Body of pancreas (tissue), 4 donors: ENCODE measurements at regions not wholly inside any gene's neighbourhood (a gene's known extent, or its start where the extent isn't known, plus 50 kb on each side); places are given as distances from the start of the nearest gene placed in this dataset.

Source experiments
- ATAC-seq: fragments of 150-250 bp; one replicate; pipeline ENCODE4 v1.9.1; 2016
- DNase-seq, 4 donors: peaks; one replicate each; pipeline ENCODE4 v3.0.0-alpha.2; 2019
- H3K27ac ChIP-seq, 4 donors: fragments of 200-600 bp; sonication (generic); 1 replicate in 3 of 4; 2 replicates in 1 of 4; pipeline versions ENCODE4 v1.5.1 to v1.6.1; 2016 to 2019; ENCODE audit warnings: mild to moderate bottlenecking in 1 of 4, mixed read lengths in 1 of 4, moderate library complexity in 1 of 4
- H3K27me3 ChIP-seq, 2 donors: fragments of 200-600 bp; sonication (generic); one replicate each; pipeline ENCODE4 v1.6.0; 2016; ENCODE audit warnings: mild to moderate bottlenecking in 1 of 2
- H3K36me3 ChIP-seq, 2 donors: fragments of 200-600 bp; sonication (generic); replicated peaks in 1 of 2; 2 replicates each; pipeline ENCODE4 v1.5.1; 2016; ENCODE audit warnings: low read depth in 2 of 2; ENCODE audit not compliant: insufficient read depth in 1 of 2
- H3K4me1 ChIP-seq: fragments of 200-600 bp; sonication (generic); one replicate; pipeline ENCODE4 v1.6.0; 2016
- H3K4me3 ChIP-seq, 2 donors: fragments of 200-600 bp; sonication (generic); 1 replicate in 1 of 2; 2 replicates in 1 of 2; pipeline ENCODE4 v1.5.1; 2016 to 2019
- H3K9me3 ChIP-seq, 3 donors: fragments of 200-600 bp; sonication (generic); 1 replicate in 2 of 3; 2 replicates in 1 of 3; pipeline ENCODE4 v1.5.1; 2016
- POLR2A ChIP-seq, 3 donors: fragments of 450-650 bp; IDR thresholded peaks; one replicate each; pipeline ENCODE4 v1.6.1; 2016; ENCODE audit warnings: antibody characterized with exemption in 3 of 3, mild to moderate bottlenecking in 2 of 3
- WGBS, 2 donors: methylation state at CpG; one replicate each; pipeline ENCODE4 v1.1.5; 2017; 5-methylcytosine and 5-hydroxymethylcytosine counted together
- intact Hi-C: fragments of 100-400 bp; cut with DNase I; formaldehyde crosslinking; loops from one replicate; pipeline ENCODE4 v1.15.1; 2023
- TF ChIP-seq, protein P1 (sequence below), 7 experiments: fragments of 450-650 bp in 4 of 7; fragments of 200-600 bp in 3 of 7; sonication (generic) in 3 of 7; IDR thresholded peaks; one replicate each; pipeline ENCODE4 v1.5.1; 2016 to 2019; ENCODE audit warnings: antibody characterized with exemption in 7 of 7

DNA sequence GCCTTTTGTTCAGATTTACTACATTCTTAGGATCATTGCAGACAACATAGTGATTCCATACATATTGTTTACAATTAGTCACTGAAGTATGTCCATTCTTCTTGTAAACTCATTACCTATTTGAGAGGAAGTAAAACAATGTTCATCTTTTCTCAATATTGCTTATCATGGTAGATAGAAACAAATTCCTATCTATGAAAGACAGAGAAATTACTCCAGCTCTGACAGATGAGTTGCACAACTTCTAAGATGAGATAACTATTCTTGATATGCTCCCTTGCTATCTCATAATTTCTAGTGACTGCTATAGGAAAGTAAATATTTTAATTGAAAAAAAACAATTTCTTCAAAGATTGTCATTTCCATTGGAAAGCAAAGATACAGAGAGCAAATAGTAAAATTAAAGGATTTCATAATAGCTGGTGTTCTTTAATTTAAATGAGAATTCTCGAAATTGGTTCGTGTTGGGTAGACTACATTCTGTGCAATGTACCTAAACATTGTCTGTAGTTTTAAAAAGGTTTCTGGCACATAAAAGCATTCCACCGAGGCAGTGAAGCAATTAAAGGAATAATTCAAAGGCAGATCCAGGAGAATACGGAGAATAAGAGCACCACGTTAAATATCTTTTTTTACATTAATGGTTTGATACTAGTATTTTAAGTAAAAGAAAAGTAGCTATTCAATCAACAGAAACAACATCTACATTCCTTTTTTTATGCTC lies 1029.1 kb upstream of the ACO1 start:
- ATAC-seq, result no peak
- 67 to 70% methylated on average over 5 of the region's 5 CpGs for WGBS, 2 donors
- H3K4me1 ChIP-seq, result no peaks in the 10 kb centered on the region
- no peaks in the 10 kb centered on the region for H3K27me3 ChIP-seq
- no peak overlapping the region for H3K4me3 ChIP-seq
- no peaks in the 10 kb centered on the region for H3K9me3 ChIP-seq
- TF ChIP-seq, protein P1, sequence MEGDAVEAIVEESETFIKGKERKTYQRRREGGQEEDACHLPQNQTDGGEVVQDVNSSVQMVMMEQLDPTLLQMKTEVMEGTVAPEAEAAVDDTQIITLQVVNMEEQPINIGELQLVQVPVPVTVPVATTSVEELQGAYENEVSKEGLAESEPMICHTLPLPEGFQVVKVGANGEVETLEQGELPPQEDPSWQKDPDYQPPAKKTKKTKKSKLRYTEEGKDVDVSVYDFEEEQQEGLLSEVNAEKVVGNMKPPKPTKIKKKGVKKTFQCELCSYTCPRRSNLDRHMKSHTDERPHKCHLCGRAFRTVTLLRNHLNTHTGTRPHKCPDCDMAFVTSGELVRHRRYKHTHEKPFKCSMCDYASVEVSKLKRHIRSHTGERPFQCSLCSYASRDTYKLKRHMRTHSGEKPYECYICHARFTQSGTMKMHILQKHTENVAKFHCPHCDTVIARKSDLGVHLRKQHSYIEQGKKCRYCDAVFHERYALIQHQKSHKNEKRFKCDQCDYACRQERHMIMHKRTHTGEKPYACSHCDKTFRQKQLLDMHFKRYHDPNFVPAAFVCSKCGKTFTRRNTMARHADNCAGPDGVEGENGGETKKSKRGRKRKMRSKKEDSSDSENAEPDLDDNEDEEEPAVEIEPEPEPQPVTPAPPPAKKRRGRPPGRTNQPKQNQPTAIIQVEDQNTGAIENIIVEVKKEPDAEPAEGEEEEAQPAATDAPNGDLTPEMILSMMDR (IDR thresholded peaks at IDR 0.05), result no peak
- no peak for TF ChIP-seq POLR2A (IDR thresholded peaks at IDR 0.05)
- DNase-seq, result no peak
- no peak overlapping the region for H3K27ac ChIP-seq
- intact Hi-C loops, result no loop called here
- no peaks in the 10 kb centered on the region for H3K36me3 ChIP-seq

DNA sequence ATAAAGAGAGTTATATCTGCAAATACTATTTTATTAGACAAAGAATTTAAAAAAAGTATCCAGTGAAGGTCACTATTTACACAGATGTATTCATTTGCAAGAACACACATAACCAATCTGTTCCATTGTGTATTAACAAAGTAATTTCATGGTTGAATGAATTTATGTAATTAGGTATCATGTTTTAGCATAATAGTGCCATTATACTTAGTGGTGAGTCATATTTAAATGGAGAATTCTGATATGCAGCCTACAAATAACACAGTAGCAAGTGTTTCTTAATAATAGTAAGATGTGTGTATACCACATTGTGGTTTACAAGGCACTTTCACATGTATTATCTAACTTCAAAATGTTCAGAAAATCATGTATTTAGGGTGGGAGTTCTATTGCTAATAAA lies 1028.5 kb upstream of the ACO1 start:
- DNase-seq (no peak), ATAC-seq (no peak)
- no peak for TF ChIP-seq POLR2A (IDR thresholded peaks at IDR 0.05)
- TF ChIP-seq, protein P1 (IDR thresholded peaks at IDR 0.05), result no peak
- Histone ChIP-seq H3K4me1 (no peaks in the 10 kb centered on the region), H3K27me3 (no peaks in the 10 kb centered on the region), H3K27ac (no peak overlapping the region), H3K36me3 (no peaks in the 10 kb centered on the region), H3K9me3 (no peaks in the 10 kb centered on the region), H3K4me3 (no peak overlapping the region)
- intact Hi-C loops, result no loop called here

DNA sequence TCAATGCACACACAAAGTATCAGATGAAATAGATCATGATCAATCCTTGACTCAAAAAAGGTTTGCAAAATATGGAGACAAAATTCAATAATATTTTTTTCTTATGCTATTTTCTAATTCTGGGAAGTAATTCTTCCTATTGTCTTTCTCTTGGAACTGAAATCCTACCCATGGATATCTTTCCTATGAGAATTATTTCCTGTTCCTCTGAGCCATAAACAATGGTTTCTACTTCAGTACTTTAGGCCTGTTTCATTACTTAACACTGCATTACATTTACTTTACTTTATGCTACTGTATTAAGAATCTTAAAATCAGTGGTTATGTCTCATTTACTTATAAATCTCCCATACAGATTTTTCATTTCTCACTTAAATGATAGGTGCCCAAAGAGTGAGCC lies 1025.4 kb upstream of the ACO1 start:
- Histone ChIP-seq H3K9me3 (no peaks in the 10 kb centered on the region), H3K4me1 (no peaks in the 10 kb centered on the region), H3K4me3 (no peak overlapping the region), H3K36me3 (no peaks in the 10 kb centered on the region), H3K27ac (no peak overlapping the region), H3K27me3 (no peaks in the 10 kb centered on the region)
- intact Hi-C loops, result no loop called here
- TF ChIP-seq, protein P1 (IDR thresholded peaks at IDR 0.05), result no peak
- no peak for TF ChIP-seq POLR2A (IDR thresholded peaks at IDR 0.05)
- DNase-seq (no peak), ATAC-seq (no peak)

DNA sequence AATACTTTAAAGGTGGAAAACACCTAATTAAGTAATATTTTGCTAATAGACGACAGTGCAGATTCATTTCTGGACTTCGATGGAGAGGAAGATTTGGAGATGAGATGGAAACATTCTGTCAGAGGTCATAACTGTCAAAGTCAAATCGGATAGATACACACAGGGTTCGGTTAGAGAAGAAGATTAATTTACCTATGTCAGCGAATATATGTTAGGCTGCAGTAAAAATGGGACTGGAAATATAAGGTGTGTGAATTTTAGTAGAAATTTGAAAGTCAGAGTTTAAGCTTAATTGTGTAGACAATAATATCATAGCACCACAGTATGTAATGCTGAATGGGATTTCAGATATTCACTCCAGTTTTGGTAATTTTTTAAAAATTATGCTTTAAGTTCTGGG lies 1020.3 kb upstream of the ACO1 start:
- H3K36me3 ChIP-seq, result no peaks in the 10 kb centered on the region
- H3K4me3 ChIP-seq, result no peak overlapping the region
- H3K27me3 ChIP-seq, result no peaks in the 10 kb centered on the region
- intact Hi-C loops, result no loop called here
- TF ChIP-seq, protein P1 (IDR thresholded peaks at IDR 0.05), result no peak
- TF ChIP-seq POLR2A (IDR thresholded peaks at IDR 0.05), result no peak
- ATAC-seq (no peak), DNase-seq (no peak)
- H3K9me3 ChIP-seq, result no peaks in the 10 kb centered on the region
- H3K27ac ChIP-seq, result no peak overlapping the region
- no peaks in the 10 kb centered on the region for H3K4me1 ChIP-seq
- 60 to 79% methylated on average over 5 of the region's 5 CpGs for WGBS, 2 donors
